ENCODE measurements at regions not wholly inside any gene's neighbourhood (a gene's known extent, or its start where the extent isn't known, plus 50 kb on each side); places are given as distances from the start of the nearest gene placed in this dataset.

GRCh38 chr11:37544491-37544890 is 946.5 kb upstream of the RAG2 start:
- no peaks in the 10 kb centered on the region for H3K4me1 ChIP-seq
- no peaks in the 10 kb centered on the region for H3K27me3 ChIP-seq
- no peaks in the 10 kb centered on the region for H3K36me3 ChIP-seq
- no peak overlapping the region for H3K27ac ChIP-seq
- intact Hi-C loops (cut with DNase I; ENCODE audit: low total_unique reads), result no loop called here
- DNase-seq, result no peak
- H3K4me3 ChIP-seq, result no peak overlapping the region
- H3K9me3 ChIP-seq, result peaks cover 0 to 25% (median 11%) of the 10 kb centered on the region in 4 donors
- TF ChIP-seq POLR2AphosphoS5 (IDR thresholded peaks at IDR 0.05) (no peak), POLR2A (IDR thresholded peaks at IDR 0.05) (no peak), EP300 (IDR thresholded peaks at IDR 0.05) (no peak), CTCF (IDR thresholded peaks at IDR 0.05) (no peak)

GRCh38 chr11:37533830-37534229 is 935.8 kb upstream of the RAG2 start:
- Histone ChIP-seq H3K9me3 (peaks cover 0 to 14% (median 7%) of the 10 kb centered on the region in 4 donors), H3K27me3 (no peaks in the 10 kb centered on the region), H3K36me3 (no peaks in the 10 kb centered on the region), H3K4me3 (no peak overlapping the region), H3K4me1 (no peaks in the 10 kb centered on the region), H3K27ac (no peak overlapping the region)
- no peak for TF ChIP-seq POLR2A (IDR thresholded peaks at IDR 0.05)
- TF ChIP-seq CTCF (IDR thresholded peaks at IDR 0.05), result no peak
- no peak for TF ChIP-seq EP300 (IDR thresholded peaks at IDR 0.05)
- no peak for TF ChIP-seq POLR2AphosphoS5 (IDR thresholded peaks at IDR 0.05)
- intact Hi-C loops (cut with DNase I; ENCODE audit: low total_unique reads), result no loop called here
- WGBS, 5 donors, result 90 to 95% (median 92%) methylated on average over 4 of the region's 4 CpGs
- no peak for DNase-seq

- no peaks in the 10 kb centered on the region for H3K27me3 ChIP-seq
- WGBS, 5 donors, result 77 to 86% (median 81%) methylated on average over 2 of the region's 2 CpGs
- no peaks in the 10 kb centered on the region for H3K36me3 ChIP-seq
- H3K27ac ChIP-seq, result no peak overlapping the region
- H3K4me1 ChIP-seq, result no peaks in the 10 kb centered on the region
- no peak overlapping the region for H3K4me3 ChIP-seq
- H3K9me3 ChIP-seq, result peaks cover 0 to 18% (median 12%) of the 10 kb centered on the region in 4 donors
- no peak for DNase-seq
- no peak for TF ChIP-seq EP300 (IDR thresholded peaks at IDR 0.05)
- no peak for TF ChIP-seq CTCF (IDR thresholded peaks at IDR 0.05)
- no peak for TF ChIP-seq POLR2A (IDR thresholded peaks at IDR 0.05)
- TF ChIP-seq POLR2AphosphoS5 (IDR thresholded peaks at IDR 0.05), result no peak
- intact Hi-C loops (cut with DNase I; ENCODE audit: low total_unique reads), result no loop called here
Observed at GRCh38 chr11:37533087-37533486, 935.1 kb upstream of the RAG2 start.

- 56 to 64% (median 60%) methylated on average over 2 of the region's 2 CpGs for WGBS, 5 donors
- Histone ChIP-seq H3K27ac (no peak overlapping the region), H3K4me3 (no peak overlapping the region), H3K36me3 (no peaks in the 10 kb centered on the region), H3K4me1 (no peaks in the 10 kb centered on the region), H3K27me3 (no peaks in the 10 kb centered on the region), H3K9me3 (peaks cover 0 to 18% (median 12%) of the 10 kb centered on the region in 4 donors)
- TF ChIP-seq POLR2AphosphoS5 (IDR thresholded peaks at IDR 0.05) (no peak), CTCF (IDR thresholded peaks at IDR 0.05) (no peak), POLR2A (IDR thresholded peaks at IDR 0.05) (no peak), EP300 (IDR thresholded peaks at IDR 0.05) (no peak)
- DNase-seq, result no peak
- intact Hi-C loops (cut with DNase I; ENCODE audit: low total_unique reads), result no loop called here
Observed at GRCh38 chr11:37532271-37532670, 934.2 kb upstream of the RAG2 start.

Data from stomach (tissue), 8 donors.